ENCODE measurements at regions not wholly inside any gene's neighbourhood (a gene's known extent, or its start where the extent isn't known, plus 50 kb on each side); places are given as distances from the start of the nearest gene placed in this dataset.
"Not testable (repeated sequence)": the region's sequence is repeated elsewhere in the genome, so short reads cannot be mapped to it uniquely, and the experiment has no call there.

GRCh38 chr16:22683258-22683657, 130.7 kb upstream of the HS3ST2 start:
- no peak for DNase-seq

GRCh38 chr16:22683730-22684573, 130.0 kb upstream of the HS3ST2 start:
- DNase-seq, result no peak

GRCh38 chr16:22684574-22685458, 129.1 kb upstream of the HS3ST2 start:
- no peak for DNase-seq

GRCh38 chr16:22685459-22685830, 128.5 kb upstream of the HS3ST2 start:
- DNase-seq, result no peak

- DNase-seq, result no peak
These were observed 126.9 kb upstream of the HS3ST2 start for GRCh38 chr16:22687031-22687530.

- DNase-seq, result no peak
These were observed 125.5 kb upstream of the HS3ST2 start for GRCh38 chr16:22688463-22688862.

GRCh38 chr16:22688930-22689329, 125.0 kb upstream of the HS3ST2 start:
- no peak for DNase-seq

- no peak for DNase-seq
These were observed 122.6 kb upstream of the HS3ST2 start for GRCh38 chr16:22691335-22691734.

- no peak for DNase-seq
These were observed 121.9 kb upstream of the HS3ST2 start for GRCh38 chr16:22692034-22692433.

GRCh38 chr16:22692916-22693637, 120.9 kb upstream of the HS3ST2 start:
- DNase-seq, result no peak

GRCh38 chr16:22693638-22694340, 120.2 kb upstream of the HS3ST2 start:
- DNase-seq, result no peak

GRCh38 chr16:22694887-22695382, 119.0 kb upstream of the HS3ST2 start:
- no peak for DNase-seq

- DNase-seq, result not testable (repeated sequence)
These were observed 118.2 kb upstream of the HS3ST2 start for GRCh38 chr16:22695773-22696172.

GRCh38 chr16:22699356-22699755, 114.6 kb upstream of the HS3ST2 start:
- no peak for DNase-seq

- no peak for DNase-seq
These were observed 108.2 kb upstream of the HS3ST2 start for GRCh38 chr16:22705799-22706198.

GRCh38 chr16:22710326-22710725, 103.6 kb upstream of the HS3ST2 start:
- no peak for DNase-seq

- no peak for DNase-seq
These were observed 102.1 kb upstream of the HS3ST2 start for GRCh38 chr16:22711847-22712246.

- no peak for DNase-seq
These were observed 101.5 kb upstream of the HS3ST2 start for GRCh38 chr16:22712471-22712870.

GRCh38 chr16:22718598-22718997, 95.4 kb upstream of the HS3ST2 start:
- DNase-seq, result not testable (repeated sequence)

- no peak for DNase-seq
These were observed 94.0 kb upstream of the HS3ST2 start for GRCh38 chr16:22719945-22720344.

GRCh38 chr16:22721511-22722100, 92.4 kb upstream of the HS3ST2 start:
- DNase-seq, result peak; percentile 56

Data from right forelimb (tissue), 1 donor.